ENCODE measurements at regions not wholly inside any gene's neighbourhood (a gene's known extent, or its start where the extent isn't known, plus 50 kb on each side); places are given as distances from the start of the nearest gene placed in this dataset.

GRCh38 chr2:2571301-2572150 is 240.5 kb upstream of the MYT1L start:
- FAIRE-seq (no peak), DNase-seq (ENCODE audit: insufficient read length, low spot score) (no peak)

DNA sequence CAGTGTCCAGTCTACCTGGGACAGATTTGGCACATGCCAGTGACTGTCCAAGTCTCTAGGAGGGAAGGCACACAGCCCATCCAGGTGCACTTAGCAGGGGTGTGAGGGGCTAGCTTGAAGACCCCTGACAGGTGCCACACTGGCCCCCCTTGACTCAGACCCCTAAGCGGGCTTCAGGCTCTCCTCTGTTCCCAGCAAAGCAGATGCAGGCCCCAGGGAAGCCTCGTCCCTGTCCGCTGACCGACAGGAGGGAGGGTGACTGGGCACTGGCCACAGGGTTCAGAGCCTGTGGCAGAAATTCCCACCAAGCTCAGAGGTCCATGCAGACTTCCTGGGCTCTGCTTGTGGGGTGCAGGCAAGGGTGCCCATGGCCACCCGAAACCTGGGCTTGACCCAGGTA is 239.8 kb upstream of the MYT1L start:
- DNase-seq (ENCODE audit: insufficient read length, low spot score) (no peak), FAIRE-seq (no peak)

- DNase-seq (ENCODE audit: insufficient read length, low spot score) (no peak), FAIRE-seq (no peak)
Measured at GRCh38 chr2:2570360-2570759, 239.3 kb upstream of the MYT1L start.

DNA sequence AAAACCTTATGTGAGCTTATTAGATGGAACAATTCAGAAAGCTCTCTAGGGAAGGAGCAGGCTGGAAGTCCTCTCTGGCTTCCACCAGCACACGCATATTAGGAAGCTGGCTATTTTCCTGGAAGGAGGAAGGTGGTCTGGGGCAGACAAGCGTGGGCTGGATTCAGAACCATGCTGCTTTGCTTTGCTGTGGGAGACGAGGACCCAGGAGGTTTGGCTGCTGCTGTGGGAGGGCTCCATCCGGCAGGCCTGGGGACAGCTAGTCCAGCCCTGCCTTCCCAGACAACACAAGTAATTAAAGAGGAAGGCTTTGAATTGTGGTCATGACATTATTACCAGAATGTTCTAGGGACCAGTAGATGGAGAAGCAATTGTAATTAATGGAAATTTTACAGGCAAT is 238.8 kb upstream of the MYT1L start:
- DNase-seq (ENCODE audit: insufficient read length, low spot score), result no peak
- no peak for FAIRE-seq

DNA sequence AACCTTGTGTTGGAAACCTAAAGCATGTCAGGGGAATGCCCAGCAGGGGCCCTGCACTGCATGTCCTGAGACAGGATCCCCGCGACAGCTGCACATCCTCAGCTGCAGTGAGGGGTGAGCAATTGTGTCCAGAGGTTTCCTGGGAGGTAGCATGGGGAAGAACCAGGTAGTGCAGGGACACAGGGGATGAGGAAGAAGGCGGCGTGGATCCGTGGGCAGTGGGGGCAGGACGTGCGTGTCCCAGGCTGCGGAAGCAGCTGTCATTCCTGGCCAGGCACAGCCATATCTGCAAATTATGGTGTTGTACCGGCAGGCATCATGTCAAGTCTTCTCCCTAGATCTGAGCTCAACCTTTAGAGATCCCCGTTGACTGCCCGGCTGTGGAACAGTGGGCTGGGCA is 238.2 kb upstream of the MYT1L start:
- FAIRE-seq, result no peak

DNA sequence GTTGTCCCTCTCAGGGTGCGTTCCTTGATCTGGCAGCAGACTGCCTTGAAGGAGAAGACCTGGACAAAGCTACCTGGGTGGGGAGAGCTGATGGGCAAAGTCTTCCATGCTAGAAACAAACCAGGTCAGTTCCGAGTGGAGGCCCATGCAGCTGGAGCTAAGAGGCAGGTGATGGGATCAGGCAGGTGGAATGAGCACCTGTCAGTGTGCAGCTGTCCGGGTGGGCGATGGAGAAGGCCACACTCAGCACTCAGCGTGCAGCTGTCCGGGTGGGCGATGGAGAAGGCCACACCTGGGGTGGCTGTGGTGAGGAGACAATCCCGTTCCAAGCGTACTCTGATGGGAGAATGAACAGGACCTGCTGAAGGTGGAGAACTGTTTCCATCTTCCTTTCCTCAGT is 237.3 kb upstream of the MYT1L start:
- DNase-seq (ENCODE audit: insufficient read length, low spot score) (no peak), FAIRE-seq (no peak)

More for the DNA sequence above, 238.2 kb upstream of the MYT1L start:
- DNase-seq (ENCODE audit: insufficient read length, low spot score), result no peak

GRCh38 chr2:2567776-2568175 is 236.7 kb upstream of the MYT1L start:
- FAIRE-seq (no peak), DNase-seq (ENCODE audit: insufficient read length, low spot score) (no peak)

- DNase-seq (ENCODE audit: insufficient read length, low spot score) (no peak), FAIRE-seq (no peak)
Measured at GRCh38 chr2:2566396-2567323, 235.6 kb upstream of the MYT1L start.

DNA sequence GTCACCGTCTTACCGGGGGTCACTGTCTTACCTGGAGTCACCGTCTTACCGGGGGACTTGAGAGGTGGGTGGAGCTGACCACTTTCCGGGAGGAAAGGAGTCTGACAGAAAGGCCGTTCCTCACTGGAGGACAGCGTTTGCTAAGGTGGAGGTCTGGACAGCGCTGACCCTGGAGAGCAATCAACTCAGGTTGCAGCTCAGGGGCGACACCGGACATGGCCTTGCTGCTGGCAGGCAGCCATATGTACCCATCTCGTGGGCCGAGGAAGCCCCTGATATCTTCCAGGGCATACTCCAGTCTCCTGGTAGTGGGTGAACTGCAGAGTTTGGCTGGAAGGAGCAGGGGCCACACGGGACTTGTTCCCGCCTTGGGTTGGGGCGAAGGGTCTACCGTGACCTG is 234.6 kb upstream of the MYT1L start:
- DNase-seq (ENCODE audit: insufficient read length, low spot score) (no peak), FAIRE-seq (no peak)

DNA sequence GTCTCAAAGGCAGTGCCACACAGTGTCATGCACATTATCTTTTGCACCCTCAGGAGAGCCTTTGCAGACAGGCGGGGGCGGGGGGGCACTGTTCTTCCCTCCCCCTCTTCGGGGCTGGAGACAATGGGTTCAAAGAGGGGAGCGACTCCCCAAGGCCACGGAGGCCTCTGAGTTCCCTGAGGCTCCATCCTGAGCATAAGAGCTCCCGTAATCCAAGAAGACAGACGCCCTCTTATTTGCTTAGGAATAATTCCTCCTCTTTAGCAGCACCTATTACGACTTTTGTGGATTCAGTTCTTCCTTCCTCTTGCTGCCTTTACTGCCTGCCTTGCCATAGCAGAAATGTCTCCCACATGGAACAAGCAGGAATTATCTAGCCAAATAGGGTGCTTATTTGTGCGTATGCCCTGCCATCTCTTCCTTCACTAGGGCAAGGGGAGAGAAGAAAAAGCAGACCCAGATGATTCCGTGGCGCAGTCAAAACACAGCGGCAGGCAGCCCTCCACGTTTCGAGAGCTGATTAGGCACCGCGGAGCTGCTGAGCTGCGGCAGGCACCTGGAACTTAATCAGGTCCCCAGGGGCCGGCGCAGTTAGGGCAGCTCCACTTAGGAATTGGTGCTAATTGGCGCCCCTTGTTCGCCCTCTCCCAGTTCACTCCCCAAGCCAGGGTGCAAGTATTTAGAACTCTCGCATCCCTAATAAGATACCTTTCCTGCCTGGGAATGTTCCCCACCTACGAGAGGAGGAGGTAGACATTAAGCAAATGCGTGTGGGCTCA is 233.4 kb upstream of the MYT1L start:
- DNase-seq (ENCODE audit: insufficient read length, low spot score) (no peak), FAIRE-seq (no peak)

GRCh38 chr2:2563309-2563860 is 232.3 kb upstream of the MYT1L start:
- no peak for FAIRE-seq
- DNase-seq (ENCODE audit: insufficient read length, low spot score), result no peak

- no peak for FAIRE-seq
- DNase-seq (ENCODE audit: insufficient read length, low spot score), result no peak
Measured at GRCh38 chr2:2562867-2563266, 231.8 kb upstream of the MYT1L start.

DNA sequence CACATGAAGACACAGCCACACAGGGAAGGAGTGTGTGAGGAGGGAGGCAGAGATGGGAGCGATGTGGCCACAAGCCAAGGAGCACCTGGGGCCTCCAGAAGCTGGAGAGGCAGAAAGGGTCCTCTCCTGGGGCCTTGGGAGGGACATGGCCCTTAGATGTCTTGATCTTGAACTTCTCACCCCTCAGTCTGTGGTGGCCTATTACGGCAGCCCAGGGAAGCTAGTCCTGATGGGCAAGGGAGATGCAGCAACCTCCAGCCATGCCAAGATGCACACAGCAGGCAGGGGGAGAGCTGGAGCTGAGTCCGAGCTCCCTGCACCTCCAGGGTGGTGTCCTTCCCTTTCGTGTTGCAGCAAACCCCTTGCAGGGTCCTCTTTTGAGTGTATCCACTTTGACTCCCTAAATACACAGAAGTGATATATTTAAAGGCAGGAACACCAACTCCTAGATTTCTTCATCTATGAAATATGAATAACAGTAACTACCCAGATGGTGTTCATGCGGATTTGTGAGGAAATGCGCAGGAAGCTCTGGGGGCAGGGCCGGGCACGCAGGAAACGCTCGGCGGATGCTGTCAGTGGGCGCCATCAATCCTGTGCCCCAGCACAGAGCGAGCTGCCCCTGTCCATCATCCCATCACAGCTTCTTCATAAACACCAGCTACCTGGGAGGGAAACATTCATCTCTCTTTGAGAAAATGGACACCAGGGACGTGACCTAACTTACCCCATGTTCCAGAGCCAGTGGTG is 230.4 kb upstream of the MYT1L start:
- FAIRE-seq (no peak), DNase-seq (ENCODE audit: insufficient read length, low spot score) (no peak)

DNA sequence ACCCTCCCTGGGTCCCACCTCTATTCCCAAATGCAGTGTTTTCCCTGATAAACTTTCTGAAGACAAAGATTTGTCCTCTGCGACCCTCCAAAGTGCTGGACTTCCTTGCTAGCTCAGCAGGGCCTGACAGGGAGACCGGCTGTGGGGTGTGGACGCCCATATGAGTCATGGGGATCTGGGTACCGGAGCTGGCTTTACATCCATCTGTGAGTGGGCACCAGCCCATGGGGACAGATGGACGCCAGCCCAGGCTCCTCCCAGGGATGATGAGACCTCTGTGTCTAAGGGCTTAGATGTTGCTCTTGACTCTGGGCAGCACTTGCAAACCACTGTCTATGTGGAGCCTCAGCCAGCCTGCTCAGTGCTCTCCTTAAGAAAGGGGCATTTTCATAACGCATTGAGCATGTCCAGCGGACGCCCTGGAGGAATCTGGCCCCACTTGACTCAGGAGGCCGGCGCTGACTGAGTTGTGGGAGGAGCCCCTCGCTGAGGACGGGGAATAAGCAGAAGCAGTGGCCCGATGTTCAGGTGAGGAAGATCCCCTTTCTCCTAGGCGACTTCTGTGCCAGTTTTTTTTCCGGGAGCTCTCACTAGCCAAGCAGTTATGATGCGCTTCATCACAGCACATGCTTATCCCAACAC is 229.4 kb upstream of the MYT1L start:
- FAIRE-seq (no peak), DNase-seq (ENCODE audit: insufficient read length, low spot score) (no peak)

- no peak for FAIRE-seq
- no peak for DNase-seq (ENCODE audit: insufficient read length, low spot score)
Measured at GRCh38 chr2:2558476-2558875, 227.4 kb upstream of the MYT1L start.

GRCh38 chr2:2557475-2557874 is 226.4 kb upstream of the MYT1L start:
- DNase-seq (ENCODE audit: insufficient read length, low spot score), result no peak
- FAIRE-seq, result no peak

DNA sequence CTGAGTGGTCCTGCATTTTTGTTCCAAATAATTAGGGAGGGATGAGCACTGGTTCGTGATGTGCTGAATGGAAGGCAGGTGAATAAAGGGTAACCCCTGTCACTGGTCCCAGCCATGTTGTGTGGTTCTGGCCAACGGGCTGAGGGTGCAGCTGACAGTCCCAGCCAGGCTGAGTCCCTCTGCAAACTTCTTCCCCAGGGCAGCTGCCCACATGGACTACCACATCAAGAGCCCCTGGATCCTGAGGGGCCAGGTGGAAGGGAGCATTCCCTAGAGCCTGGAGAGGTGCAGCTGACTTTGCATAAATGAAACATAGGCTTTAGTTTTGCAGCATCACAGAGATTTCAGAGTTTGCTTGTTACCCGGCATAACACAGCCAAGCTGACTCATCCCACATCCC is 219.8 kb upstream of the MYT1L start:
- FAIRE-seq (no peak), DNase-seq (ENCODE audit: insufficient read length, low spot score) (no peak)

DNA sequence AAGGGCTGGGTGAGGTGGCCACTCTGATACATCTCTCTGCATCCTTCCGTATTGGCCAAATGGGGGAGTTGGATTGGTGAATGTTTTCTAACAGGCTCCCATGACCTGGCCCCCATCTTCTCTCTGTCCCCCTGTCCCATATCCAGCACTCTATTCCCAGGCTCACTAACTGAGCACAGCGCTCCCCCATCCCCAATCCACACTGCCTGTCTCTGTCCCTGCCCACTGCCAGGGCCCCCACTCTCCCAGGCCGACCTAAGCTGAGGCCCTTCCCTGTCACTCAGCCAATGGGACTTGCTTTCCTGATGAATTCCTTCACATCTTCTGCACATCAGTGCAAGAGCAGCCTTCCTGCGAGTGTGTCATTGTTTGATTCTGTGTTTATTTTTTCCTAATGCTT is 216.8 kb upstream of the MYT1L start:
- FAIRE-seq (no peak), DNase-seq (ENCODE audit: insufficient read length, low spot score) (no peak)

GRCh38 chr2:2547451-2547850 is 216.4 kb upstream of the MYT1L start:
- no peak for FAIRE-seq
- DNase-seq (ENCODE audit: insufficient read length, low spot score), result no peak

DNA sequence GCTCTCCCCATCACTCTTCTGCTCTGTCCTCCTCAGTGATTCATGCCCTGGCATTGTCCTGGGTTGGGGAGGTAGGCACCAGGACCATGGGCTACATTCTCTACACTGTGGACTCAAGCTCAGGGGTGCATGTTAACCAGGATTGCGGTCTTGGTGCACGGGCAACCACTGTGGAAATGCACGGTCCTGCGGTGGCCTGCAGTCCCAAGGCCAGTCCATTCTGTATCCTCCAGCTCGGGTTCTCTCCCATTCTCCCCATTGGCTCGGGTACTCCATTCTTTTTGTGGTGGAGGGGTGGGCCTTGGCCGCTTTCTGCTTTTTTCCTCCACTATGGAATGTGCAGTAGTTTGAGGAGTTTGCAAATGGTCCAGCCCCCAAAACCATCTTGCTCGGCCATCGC is 215.0 kb upstream of the MYT1L start:
- DNase-seq (ENCODE audit: insufficient read length, low spot score) (no peak), FAIRE-seq (no peak)

All from GM19239 (cell line).